GM08714 (cell line): ENCODE measurements at regions not wholly inside any gene's neighbourhood (a gene's known extent, or its start where the extent isn't known, plus 50 kb on each side); places are given as distances from the start of the nearest gene placed in this dataset.

Experiments
- H3K4me3 ChIP-seq: fragments of 200-500 bp; sonication (Bioruptor generic); 2 replicates; pipeline ENCODE4 v1.5.1; 2014; ENCODE audit warnings: mild to moderate bottlenecking, low read length, inconsistent platforms
- ZNF274 ChIP-seq: IDR thresholded peaks from 2 replicates; pipeline ENCODE4 v1.6.1; 2012; ENCODE audit warnings: mild to moderate bottlenecking, low read depth, low read length

- no peak for TF ChIP-seq ZNF274
- H3K4me3 ChIP-seq = no peak overlapping the region
These were observed 691.3 kb upstream of the NR2F2 start for GRCh38 chr15:95639208-95639607.

DNA sequence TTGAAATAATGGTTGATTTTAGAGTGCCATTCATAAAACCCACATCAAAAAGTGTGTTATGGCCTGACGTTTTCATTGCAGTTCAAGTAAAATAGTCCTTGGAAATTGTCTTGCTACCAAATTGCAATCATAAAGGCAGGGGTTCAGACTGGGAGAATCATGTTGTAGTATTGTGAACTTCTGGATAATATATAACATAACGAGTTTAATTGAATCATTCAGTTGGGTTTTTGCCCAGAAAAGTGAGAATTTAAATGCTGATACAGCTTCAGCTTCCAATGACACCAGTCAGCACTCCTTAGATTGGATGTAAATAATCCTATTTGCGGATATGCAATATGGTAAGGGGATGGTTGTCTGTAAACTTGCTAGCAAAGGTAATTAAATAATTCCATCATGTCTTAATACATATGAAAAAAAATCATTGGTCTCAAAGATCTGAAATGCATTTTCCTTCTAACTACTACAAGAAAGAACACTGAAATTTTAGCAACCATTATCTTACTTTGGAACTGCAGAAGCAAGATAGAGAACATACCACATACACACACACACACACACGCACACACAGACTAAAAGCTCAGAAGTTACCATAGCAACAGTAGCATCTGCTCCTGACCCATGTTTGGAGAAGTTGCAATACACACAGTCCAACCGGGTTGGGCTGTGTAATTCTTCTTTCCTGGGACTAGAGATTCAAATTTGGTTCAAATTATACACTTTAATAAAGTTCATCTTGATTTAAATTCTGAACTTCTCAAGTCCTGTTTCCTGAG is 686.2 kb upstream of the NR2F2 start:
- H3K4me3 ChIP-seq = no peak overlapping the region
- TF ChIP-seq ZNF274 = no peak

DNA sequence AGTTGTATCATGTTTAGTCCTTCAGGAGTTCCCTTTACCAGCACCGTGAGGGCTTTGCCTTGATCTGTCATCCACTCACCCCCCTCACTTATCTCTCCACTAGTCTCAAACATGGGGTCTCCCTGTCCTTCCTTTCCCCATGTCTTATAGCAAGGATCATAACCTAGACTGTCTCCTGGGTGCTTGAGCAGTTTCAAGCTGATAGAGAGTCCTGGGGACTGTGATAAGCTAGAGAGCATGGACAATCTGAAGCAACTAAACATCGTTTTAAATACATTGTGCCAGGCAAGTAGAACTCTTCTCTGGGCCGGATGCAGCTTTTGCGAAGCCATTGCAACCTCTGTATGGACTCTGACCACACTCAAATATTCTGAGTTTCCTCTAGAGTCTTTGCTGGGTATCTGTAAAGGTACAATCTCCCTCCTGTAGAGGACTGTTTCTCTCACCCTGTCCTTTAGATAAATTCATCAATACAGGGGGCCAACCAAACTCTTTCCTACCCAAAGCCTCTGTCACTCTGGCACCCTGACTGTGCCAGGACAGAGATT is 684.6 kb upstream of the NR2F2 start:
- no peak overlapping the region for H3K4me3 ChIP-seq

DNA sequence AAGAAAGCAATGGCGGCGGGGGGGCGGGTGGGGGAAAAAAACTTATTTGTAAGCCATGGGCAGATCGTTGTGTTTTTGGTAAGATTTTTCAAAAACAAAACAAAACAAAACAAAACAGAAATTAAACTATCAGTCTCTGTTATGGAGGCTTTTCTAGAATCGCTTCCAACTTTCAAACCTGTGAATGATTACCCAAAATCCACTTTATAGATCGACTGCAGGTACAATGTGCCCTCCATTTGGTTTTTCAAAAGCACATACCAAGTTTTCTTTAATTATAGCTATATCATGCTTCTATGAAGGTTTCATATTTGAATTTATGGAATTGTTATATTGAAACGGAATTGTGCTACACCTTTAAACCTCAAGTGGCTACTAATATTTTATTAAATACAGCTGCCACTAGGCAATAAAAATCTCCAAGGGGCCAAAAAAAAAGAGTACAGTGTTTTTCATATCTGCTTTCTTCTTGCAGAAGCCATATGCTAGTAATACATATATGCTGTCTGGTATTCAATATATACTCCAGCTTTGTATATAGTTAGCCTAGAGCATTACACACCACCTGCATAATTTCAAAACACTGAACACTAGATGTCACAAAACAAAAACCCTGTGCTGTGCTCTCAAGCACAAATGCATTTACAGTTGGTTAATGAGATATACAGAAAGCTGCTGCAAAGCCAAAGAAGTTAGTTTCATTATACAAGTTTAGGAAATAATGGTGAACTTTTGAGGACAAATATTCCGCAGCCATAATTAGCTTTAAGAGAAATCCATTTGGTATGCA is 683.8 kb upstream of the NR2F2 start:
- H3K4me3 ChIP-seq = no peak overlapping the region
- TF ChIP-seq ZNF274 = no peak

More for the DNA sequence above, 684.6 kb upstream of the NR2F2 start:
- TF ChIP-seq ZNF274 = no peak

GRCh38 chr15:95647531-95648277 is 682.8 kb upstream of the NR2F2 start:
- H3K4me3 ChIP-seq = no peak overlapping the region
- TF ChIP-seq ZNF274 = no peak

- H3K4me3 ChIP-seq = no peak overlapping the region
These were observed 677.1 kb upstream of the NR2F2 start for GRCh38 chr15:95653361-95653805.

GRCh38 chr15:95655089-95655607 is 675.4 kb upstream of the NR2F2 start:
- no peak for TF ChIP-seq ZNF274
- H3K4me3 ChIP-seq = no peak overlapping the region

More at GRCh38 chr15:95653361-95653805, 677.1 kb upstream of the NR2F2 start:
- no peak for TF ChIP-seq ZNF274

- no peak overlapping the region for H3K4me3 ChIP-seq
- no peak for TF ChIP-seq ZNF274
These were observed 673.9 kb upstream of the NR2F2 start for GRCh38 chr15:95656595-95656994.

GRCh38 chr15:95658799-95659198 is 671.7 kb upstream of the NR2F2 start:
- no peak for TF ChIP-seq ZNF274
- no peak overlapping the region for H3K4me3 ChIP-seq

GRCh38 chr15:95659656-95660055 is 670.8 kb upstream of the NR2F2 start:
- H3K4me3 ChIP-seq = no peak overlapping the region

GRCh38 chr15:95662638-95663037 is 667.9 kb upstream of the NR2F2 start:
- H3K4me3 ChIP-seq = no peak overlapping the region
- TF ChIP-seq ZNF274 = no peak

More at GRCh38 chr15:95659656-95660055, 670.8 kb upstream of the NR2F2 start:
- TF ChIP-seq ZNF274 = no peak

GRCh38 chr15:95663156-95664100 is 667.1 kb upstream of the NR2F2 start:
- no peak overlapping the region for H3K4me3 ChIP-seq
- no peak for TF ChIP-seq ZNF274

GRCh38 chr15:95664450-95664849 is 666.0 kb upstream of the NR2F2 start:
- H3K4me3 ChIP-seq = no peak overlapping the region
- no peak for TF ChIP-seq ZNF274
